Astrocyte (in vitro differentiated cells and primary cell): ENCODE measurements at regions not wholly inside any gene's neighbourhood (a gene's known extent, or its start where the extent isn't known, plus 50 kb on each side); places are given as distances from the start of the nearest gene placed in this dataset.

ENCODE experiments used
- DNase-seq: peaks from one replicate; pipeline ENCODE4 v3.0.0-alpha.2; 2010; ENCODE audit warnings: low read depth
- FAIRE-seq: peaks from 2 replicates; lab custom pipeline; 2011; peaks lifted over from hg19 to GRCh38; lab: Jason Lieb, UNC
- H2AFZ ChIP-seq: 2 replicates; pipeline ENCODE4 v1.6.0; 2012; ENCODE audit warnings: low read depth, low read length, inconsistent platforms
- H3K27ac ChIP-seq: 2 replicates; pipeline ENCODE4 v1.5.1; 2011; ENCODE audit warnings: low read depth, low read length, inconsistent platforms
- H3K27me3 ChIP-seq: 2 replicates; pipeline ENCODE4 v1.6.0; 2011; ENCODE audit warnings: low read length, inconsistent platforms; ENCODE audit not compliant: insufficient read depth
- H3K36me3 ChIP-seq: 2 replicates; pipeline ENCODE4 v1.5.1; 2011; ENCODE audit warnings: low read length, inconsistent platforms; ENCODE audit not compliant: insufficient read depth
- H3K4me1 ChIP-seq: 2 replicates; pipeline ENCODE4 v1.5.1; 2011; ENCODE audit warnings: low read length, inconsistent platforms; ENCODE audit not compliant: insufficient read depth
- H3K4me2 ChIP-seq: 2 replicates; pipeline ENCODE4 v1.6.0; 2012; ENCODE audit warnings: low read length, inconsistent platforms
- H3K4me3 ChIP-seq: 2 replicates; pipeline ENCODE4 v1.5.1; 2011; ENCODE audit warnings: low read depth, mild to moderate bottlenecking, low read length, inconsistent platforms; ENCODE audit not compliant: insufficient read depth
- H3K79me2 ChIP-seq: 2 replicates; pipeline ENCODE4 v1.6.0; 2012; ENCODE audit warnings: mild to moderate bottlenecking, low read length, inconsistent platforms; ENCODE audit not compliant: insufficient read depth
- H3K9ac ChIP-seq: 2 replicates; pipeline ENCODE4 v1.6.0; 2012; ENCODE audit warnings: mild to moderate bottlenecking, low read length, inconsistent platforms
- H3K9me3 ChIP-seq: 2 replicates; pipeline ENCODE4 v1.5.1; 2012; ENCODE audit warnings: low read depth, mild to moderate bottlenecking, low read length, inconsistent platforms; ENCODE audit not compliant: insufficient read depth
- H4K20me1 ChIP-seq: 2 replicates; pipeline ENCODE4 v1.6.0; 2012; ENCODE audit warnings: low read length, inconsistent platforms; ENCODE audit not compliant: insufficient read depth
- H3K27ac Mint-ChIP-seq: one replicate; pipeline ENCODE4 v1.8.0; 2021; ENCODE audit warnings: mild to moderate bottlenecking, mixed read lengths; ENCODE audit not compliant: unreplicated experiment
- H3K27me3 Mint-ChIP-seq: one replicate; pipeline ENCODE4 v1.8.0; 2021; ENCODE audit warnings: low read depth, mixed read lengths; ENCODE audit not compliant: unreplicated experiment
- H3K36me3 Mint-ChIP-seq: one replicate; pipeline ENCODE4 v1.8.0; 2021; ENCODE audit warnings: low read depth, mixed read lengths; ENCODE audit not compliant: unreplicated experiment
- H3K4me1 Mint-ChIP-seq: one replicate; pipeline ENCODE4 v1.8.0; 2021; ENCODE audit warnings: low read depth, mixed read lengths; ENCODE audit not compliant: unreplicated experiment
- H3K4me3 Mint-ChIP-seq: one replicate; pipeline ENCODE4 v1.8.0; 2021; ENCODE audit warnings: mild to moderate bottlenecking, moderate library complexity, mixed read lengths; ENCODE audit not compliant: unreplicated experiment
- H3K9me3 Mint-ChIP-seq: one replicate; pipeline ENCODE4 v1.8.0; 2021; ENCODE audit warnings: mild to moderate bottlenecking, mixed read lengths; ENCODE audit not compliant: unreplicated experiment
- EZH2 ChIP-seq: IDR thresholded peaks from 2 replicates; pipeline ENCODE4 v1.6.1; 2012; ENCODE audit warnings: mild to moderate bottlenecking, low read length, inconsistent platforms; ENCODE audit not compliant: insufficient read depth
- TF ChIP-seq, protein P1 (sequence below): IDR thresholded peaks from 2 replicates; pipeline ENCODE4 v1.5.1; 2011; ENCODE audit warnings: low read depth, mild to moderate bottlenecking, inconsistent platforms, low read length, moderate library complexity; ENCODE audit not compliant: insufficient read depth

GRCh38 chr5:135721548-135722090, 112.8 kb upstream of the SLC25A48 start:
- Histone ChIP-seq H3K4me2 (no peak overlapping the region), H3K27ac (no peak overlapping the region), H3K9me3 (no peaks in the 10 kb centered on the region), H3K36me3 (no peaks in the 10 kb centered on the region), H2AFZ (no peak overlapping the region), H3K79me2 (no peaks in the 10 kb centered on the region), H3K27me3 (no peaks in the 10 kb centered on the region), H3K9ac (no peak overlapping the region), H3K4me1 (no peaks in the 10 kb centered on the region), H4K20me1 (no peaks in the 10 kb centered on the region), H3K4me3 (no peak overlapping the region)
- TF ChIP-seq, protein P1, sequence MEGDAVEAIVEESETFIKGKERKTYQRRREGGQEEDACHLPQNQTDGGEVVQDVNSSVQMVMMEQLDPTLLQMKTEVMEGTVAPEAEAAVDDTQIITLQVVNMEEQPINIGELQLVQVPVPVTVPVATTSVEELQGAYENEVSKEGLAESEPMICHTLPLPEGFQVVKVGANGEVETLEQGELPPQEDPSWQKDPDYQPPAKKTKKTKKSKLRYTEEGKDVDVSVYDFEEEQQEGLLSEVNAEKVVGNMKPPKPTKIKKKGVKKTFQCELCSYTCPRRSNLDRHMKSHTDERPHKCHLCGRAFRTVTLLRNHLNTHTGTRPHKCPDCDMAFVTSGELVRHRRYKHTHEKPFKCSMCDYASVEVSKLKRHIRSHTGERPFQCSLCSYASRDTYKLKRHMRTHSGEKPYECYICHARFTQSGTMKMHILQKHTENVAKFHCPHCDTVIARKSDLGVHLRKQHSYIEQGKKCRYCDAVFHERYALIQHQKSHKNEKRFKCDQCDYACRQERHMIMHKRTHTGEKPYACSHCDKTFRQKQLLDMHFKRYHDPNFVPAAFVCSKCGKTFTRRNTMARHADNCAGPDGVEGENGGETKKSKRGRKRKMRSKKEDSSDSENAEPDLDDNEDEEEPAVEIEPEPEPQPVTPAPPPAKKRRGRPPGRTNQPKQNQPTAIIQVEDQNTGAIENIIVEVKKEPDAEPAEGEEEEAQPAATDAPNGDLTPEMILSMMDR: no peak
- no peak for TF ChIP-seq EZH2
- DNase-seq (no peak), FAIRE-seq (no peak)
- peaks cover 6% of the 10 kb centered on the region for H3K9me3 Mint-ChIP-seq
- H3K36me3 Mint-ChIP-seq: no peaks in the 10 kb centered on the region
- no peak overlapping the region for H3K27ac Mint-ChIP-seq
- H3K4me3 Mint-ChIP-seq: no peak overlapping the region
- peaks cover 18% of the 10 kb centered on the region for H3K27me3 Mint-ChIP-seq
- peaks cover 12% of the 10 kb centered on the region for H3K4me1 Mint-ChIP-seq

DNA sequence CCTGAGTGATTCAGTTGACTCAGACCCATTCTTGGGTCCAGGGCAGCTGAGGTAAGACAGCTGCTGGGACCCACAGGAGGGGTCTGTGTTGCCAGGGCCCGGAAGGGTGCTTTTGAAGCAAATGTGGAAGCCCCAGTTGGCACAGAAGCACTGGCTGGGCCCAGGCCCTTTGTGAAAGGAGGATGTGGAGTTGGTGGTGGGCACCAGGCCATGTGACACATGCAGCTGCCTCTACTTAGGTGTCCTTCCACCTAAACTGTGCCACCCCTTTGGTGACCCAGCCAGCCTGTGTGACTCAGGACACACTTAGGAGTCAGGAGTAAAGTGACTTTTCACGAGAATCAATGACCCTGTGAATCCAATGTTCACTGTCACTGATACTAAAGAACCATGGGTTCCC, 114.3 kb upstream of the SLC25A48 start:
- DNase-seq (no peak), FAIRE-seq (no peak)
- TF ChIP-seq EZH2: no peak
- TF ChIP-seq, protein P1: no peak
- no peak overlapping the region for H3K4me3 ChIP-seq
- H3K27ac ChIP-seq: no peak overlapping the region
- no peaks in the 10 kb centered on the region for H3K36me3 Mint-ChIP-seq
- no peaks in the 10 kb centered on the region for H3K36me3 ChIP-seq
- no peaks in the 10 kb centered on the region for H3K27me3 ChIP-seq
- peaks cover 6% of the 10 kb centered on the region for H3K4me1 ChIP-seq
- no peak overlapping the region for H3K9ac ChIP-seq
- no peak overlapping the region for H3K27ac Mint-ChIP-seq
- no peak overlapping the region for H2AFZ ChIP-seq
- no peak overlapping the region for H3K4me2 ChIP-seq
- no peaks in the 10 kb centered on the region for H4K20me1 ChIP-seq
- no peak overlapping the region for H3K4me3 Mint-ChIP-seq
- peaks cover 14% of the 10 kb centered on the region for H3K27me3 Mint-ChIP-seq
- H3K4me1 Mint-ChIP-seq: peaks cover 22% of the 10 kb centered on the region
- H3K9me3 Mint-ChIP-seq: peaks cover 6% of the 10 kb centered on the region
- no peaks in the 10 kb centered on the region for H3K79me2 ChIP-seq
- no peaks in the 10 kb centered on the region for H3K9me3 ChIP-seq

GRCh38 chr5:135719428-135720063, 114.9 kb upstream of the SLC25A48 start:
- H3K4me1 ChIP-seq: peaks cover 6% of the 10 kb centered on the region
- Mint-ChIP-seq H3K4me1 (peaks cover 28% of the 10 kb centered on the region), H3K9me3 (peaks cover 6% of the 10 kb centered on the region), H3K36me3 (no peaks in the 10 kb centered on the region), H3K4me3 (no peak overlapping the region), H3K27me3 (peaks cover 12% of the 10 kb centered on the region), H3K27ac (no peak overlapping the region)
- H3K27me3 ChIP-seq: peaks cover 2% of the 10 kb centered on the region
- H3K36me3 ChIP-seq: no peaks in the 10 kb centered on the region
- DNase-seq (no peak), FAIRE-seq (no peak)
- H3K9me3 ChIP-seq: no peaks in the 10 kb centered on the region
- no peak for TF ChIP-seq EZH2
- TF ChIP-seq, protein P1: no peak
- H3K4me2 ChIP-seq: no peak overlapping the region
- H3K79me2 ChIP-seq: no peaks in the 10 kb centered on the region
- H3K9ac ChIP-seq: no peak overlapping the region
- no peaks in the 10 kb centered on the region for H4K20me1 ChIP-seq
- H3K4me3 ChIP-seq: no peak overlapping the region
- H2AFZ ChIP-seq: no peak overlapping the region
- H3K27ac ChIP-seq: no peak overlapping the region
